Astrocyte (in vitro differentiated cells and primary cell): ENCODE measurements at regions not wholly inside any gene's neighbourhood (a gene's known extent, or its start where the extent isn't known, plus 50 kb on each side); places are given as distances from the start of the nearest gene placed in this dataset.

ENCODE experiments used
- CTCF ChIP-seq: IDR thresholded peaks from 2 replicates; pipeline ENCODE4 v1.5.1; 2011; ENCODE audit warnings: low read depth, mild to moderate bottlenecking, inconsistent platforms, low read length, moderate library complexity; ENCODE audit not compliant: insufficient read depth
- EZH2 ChIP-seq: IDR thresholded peaks from 2 replicates; pipeline ENCODE4 v1.6.1; 2012; ENCODE audit warnings: mild to moderate bottlenecking, low read length, inconsistent platforms; ENCODE audit not compliant: insufficient read depth

GRCh38 chr2:234415706-234416105, 81.2 kb downstream of the ARL4C start:
- TF ChIP-seq CTCF: no peak
- no peak for TF ChIP-seq EZH2
